Left renal cortex interstitium (tissue), 4 donors: ENCODE measurements at regions not wholly inside any gene's neighbourhood (a gene's known extent, or its start where the extent isn't known, plus 50 kb on each side); places are given as distances from the start of the nearest gene placed in this dataset.
A peak's percentile ranks its signal among the peaks of the same experiment; 100 is the strongest.

ENCODE experiments used
- DNase-seq, 4 donors: peaks; one replicate each; pipeline ENCODE4 v3.0.0-alpha.2; 2013; ENCODE audit warnings: low read depth in 4 of 4, low spot score in 2 of 4, missing footprints in 1 of 4

DNA sequence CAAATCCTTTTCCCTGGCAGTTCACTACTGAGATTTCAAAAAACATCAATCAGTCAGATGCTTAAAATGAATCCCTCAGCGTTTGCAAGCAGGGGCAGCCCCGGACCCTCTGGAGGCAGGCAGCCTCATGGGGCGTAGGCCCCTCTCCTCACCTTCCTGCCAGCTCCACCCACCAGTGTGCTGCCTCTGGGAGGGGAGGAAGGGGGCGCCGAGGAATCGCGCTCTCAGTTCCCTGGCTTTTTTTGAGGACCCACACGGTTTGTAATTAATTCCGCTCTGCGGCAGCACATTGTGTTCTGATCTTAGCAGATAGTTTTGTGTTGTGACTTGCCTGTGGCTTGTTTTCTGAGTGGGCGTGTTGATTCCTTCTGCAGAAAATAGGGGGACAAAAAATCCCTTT is 159.9 kb downstream of the KLF13 start:
- no peak for DNase-seq

DNA sequence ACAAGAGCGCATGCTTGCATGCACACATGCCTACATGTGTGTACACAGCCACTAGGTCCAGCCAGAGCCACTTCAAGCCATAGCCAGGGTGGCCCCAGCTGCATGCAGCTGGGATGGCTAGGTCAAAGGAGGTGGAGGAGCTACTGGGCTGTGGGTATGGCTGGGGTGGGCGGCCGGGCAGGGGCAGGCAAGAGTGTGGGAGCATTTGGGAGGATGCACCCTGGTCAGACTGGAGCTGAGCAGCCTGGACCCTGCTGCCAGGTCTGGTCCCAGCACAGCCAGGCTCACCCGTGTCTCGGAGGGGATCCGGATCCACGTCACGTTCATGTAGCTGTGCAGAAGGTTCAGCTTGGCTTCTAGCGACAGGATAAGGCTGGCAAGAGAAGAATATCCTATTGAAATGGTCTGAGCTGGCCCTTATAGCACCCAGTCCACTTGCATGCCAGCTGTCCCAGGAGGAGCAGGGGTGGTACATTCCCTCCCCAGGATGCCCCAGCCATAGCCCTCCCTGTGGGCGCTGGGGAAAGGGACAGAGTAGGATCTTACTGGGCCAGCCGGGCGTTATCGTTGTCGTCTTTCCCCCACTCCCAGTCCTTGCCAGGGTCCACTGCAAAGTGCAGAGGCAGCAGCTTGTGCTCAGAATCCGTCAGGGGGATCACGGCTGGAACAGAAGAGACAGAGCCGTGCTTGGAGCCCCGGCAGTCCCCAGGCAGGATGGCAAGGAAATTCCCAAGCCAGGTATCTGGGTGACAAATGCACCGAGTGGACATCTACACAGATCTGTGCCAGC is 160.5 kb downstream of the KLF13 start:
- no peak for DNase-seq

DNA sequence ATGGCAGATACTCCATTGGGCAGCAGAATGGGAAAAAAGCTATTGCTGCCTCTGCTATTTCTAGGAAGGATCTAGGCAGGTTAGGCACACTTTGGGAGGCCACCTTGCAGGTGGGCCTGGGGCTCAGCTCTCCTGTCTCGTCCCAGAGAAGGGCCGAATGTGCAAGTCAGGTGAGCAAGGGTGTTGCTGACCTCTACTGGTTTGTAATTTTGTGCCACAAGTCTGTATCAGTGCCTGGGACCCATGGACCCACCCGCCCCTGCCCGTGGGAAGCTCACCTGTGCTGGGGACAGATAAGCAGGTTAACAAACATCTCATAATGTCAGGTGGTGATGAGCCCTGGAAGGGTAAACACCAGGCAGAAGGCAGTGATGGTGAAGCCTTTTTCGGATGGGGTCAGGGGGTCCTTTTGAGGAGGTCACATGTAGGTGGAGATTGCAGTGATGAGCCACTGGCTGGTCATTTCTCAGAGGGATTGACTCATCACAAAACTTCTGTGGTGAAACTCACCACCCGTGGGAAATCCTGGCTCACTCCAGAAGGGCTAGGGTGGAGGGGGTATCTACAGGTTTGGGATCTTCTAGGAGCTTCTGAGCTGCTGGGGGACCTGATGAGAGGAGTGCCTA is 161.3 kb downstream of the KLF13 start:
- no peak for DNase-seq

DNA sequence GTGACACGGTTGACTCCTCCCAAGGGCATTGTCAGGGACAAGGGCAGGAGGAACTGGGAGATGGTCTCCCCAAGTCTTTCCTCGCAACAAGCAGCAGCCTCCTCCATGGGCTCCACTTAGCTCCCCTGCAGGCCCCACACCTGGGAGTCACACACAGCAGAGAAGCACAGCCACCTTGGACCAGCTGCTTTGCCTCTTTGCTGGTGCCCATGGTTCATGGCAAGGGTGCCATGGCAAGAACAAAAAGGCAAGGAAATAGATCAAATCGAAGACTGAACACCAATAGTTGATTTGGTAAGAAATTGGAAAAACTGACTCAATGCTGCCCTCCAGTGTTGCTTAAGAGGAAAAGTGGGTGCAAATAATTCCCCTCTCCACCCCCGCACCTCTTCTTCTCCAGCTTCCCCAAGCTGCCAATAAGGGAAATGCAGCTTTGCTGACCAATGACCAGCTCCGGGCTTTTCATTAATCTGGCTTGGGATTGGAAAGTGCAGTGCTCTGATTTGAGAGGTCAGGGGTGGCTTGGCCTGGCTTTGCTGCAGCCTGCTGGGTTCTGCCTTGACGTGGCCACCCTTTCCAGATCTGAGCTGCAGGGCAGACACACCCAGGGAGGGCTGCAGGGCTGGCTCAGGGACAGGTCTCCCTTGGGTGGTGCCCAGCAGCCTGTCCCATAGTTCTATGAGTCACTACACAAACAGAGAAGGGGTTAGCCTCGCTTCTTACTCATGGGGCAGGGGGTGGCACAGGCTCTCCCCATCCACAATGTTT is 162.0 kb downstream of the KLF13 start:
- DNase-seq: peak in 2 of 4 donors; percentile 55 to 62

DNA sequence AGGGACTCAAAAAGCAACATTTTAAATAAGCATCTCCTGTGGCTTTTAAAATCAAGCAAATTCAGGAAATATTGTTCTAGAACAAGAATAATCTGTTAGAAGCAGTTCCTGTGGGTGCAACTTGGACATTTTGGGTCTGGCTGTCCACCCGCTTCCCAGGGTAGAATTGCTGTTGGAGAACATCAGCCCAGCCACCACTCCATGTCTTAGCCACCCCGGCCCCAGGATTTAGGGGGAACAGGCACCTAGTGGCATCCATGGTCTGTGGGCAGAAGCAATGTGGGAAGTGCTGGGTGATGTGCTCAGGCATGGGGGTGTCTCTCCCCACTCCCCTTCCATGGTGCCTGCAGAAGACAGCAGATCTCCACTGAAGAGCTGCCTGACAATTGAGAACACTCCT is 162.6 kb downstream of the KLF13 start:
- DNase-seq: no peak

DNA sequence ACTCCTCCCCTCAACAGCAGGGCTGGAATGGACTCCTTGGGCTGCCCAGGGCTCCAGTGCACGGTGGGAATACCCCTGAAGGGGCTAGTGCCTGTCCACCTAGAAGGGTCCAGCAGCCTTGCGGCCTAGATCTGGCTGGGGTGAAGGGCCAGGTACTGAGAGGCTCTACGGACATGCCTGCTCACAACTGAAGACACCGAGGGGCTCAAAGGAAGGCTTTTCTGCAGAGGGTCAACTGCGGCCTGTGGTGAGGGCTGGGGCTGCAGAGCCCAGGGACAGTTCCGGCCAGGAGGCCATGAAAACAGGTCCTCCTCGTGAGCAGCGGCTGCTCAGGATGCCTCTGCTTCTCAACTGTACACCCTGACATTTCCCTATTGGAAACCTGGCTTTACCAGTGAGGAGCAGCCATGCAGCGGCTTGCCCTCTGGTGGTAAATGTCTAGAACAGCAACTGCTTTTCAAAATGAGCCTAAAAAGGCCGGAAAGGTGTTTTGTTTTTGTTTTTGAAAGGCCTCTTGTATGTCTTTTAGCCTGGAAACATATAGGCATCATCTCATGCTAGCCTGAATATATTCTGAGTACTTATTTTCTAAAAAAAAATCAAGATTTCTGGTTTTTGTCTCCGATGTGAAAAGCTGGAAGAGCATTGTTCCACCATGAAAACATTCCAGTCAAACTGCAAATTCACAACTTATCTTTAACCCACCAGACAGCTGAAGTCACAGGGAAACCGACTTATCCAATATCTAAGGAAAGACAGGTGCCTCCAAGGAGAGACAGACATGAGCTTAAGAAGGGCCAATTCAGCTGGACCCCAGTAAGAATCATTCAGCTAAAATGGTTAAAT is 163.4 kb downstream of the KLF13 start:
- DNase-seq: no peak

DNA sequence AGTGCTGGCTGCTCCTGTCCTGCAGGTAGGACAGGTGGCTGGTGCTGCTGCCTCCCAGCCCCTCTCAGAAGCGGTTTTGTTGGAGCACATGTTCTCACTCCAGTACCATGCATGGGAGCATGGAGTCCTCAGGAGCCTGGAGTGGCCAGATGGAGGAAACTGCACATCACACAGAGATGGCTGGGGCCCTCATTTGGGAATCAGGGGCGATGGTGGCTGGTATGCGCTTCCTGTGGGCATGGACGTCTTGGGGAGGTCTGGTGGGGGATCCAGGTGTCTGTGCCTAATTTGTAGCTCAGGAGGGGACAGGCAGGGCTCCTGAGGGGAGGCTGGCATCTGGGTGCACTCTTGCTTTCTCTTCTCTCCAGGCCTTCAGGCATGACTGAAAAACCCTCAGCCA is 168.2 kb downstream of the KLF13 start:
- DNase-seq: no peak

DNA sequence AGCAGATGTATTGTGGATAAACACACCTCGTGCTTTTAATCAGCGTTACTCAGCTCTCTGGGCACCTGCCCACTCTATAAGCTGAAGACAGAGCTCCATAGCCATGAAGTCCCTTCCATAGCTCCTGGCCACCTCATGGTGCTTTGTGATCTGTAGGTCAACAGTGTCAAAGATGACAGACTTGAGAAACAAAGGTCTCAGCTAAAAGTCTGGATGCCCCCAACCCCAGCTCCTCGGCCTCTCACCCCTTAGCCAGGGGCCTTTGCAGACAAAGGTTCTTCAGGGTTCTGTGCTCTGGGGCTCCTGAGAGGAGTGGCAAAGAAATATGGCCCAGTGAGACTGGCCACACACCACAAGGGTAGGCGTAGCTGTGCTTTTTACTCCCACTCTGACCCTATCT is 168.6 kb downstream of the KLF13 start:
- DNase-seq: no peak

DNA sequence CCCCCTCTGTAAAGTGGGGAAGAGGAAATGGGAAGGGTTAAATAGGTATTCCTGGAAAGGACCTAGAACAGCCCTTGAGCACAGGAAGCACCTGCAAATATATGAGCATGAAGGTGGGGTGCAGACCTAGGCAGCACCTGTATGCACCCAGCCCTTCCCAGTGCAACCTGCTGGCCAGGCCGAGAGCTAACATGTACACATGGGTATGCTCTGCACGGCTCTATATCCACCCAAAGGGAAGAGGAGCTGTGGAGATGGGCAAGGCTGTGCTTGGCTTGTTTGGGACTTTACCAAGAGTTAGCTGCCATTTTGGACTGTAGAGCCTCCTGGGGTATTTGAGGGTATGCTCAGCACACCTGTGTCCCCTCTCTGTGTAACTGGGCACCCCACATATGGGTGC is 171.2 kb downstream of the KLF13 start:
- no peak for DNase-seq

DNA sequence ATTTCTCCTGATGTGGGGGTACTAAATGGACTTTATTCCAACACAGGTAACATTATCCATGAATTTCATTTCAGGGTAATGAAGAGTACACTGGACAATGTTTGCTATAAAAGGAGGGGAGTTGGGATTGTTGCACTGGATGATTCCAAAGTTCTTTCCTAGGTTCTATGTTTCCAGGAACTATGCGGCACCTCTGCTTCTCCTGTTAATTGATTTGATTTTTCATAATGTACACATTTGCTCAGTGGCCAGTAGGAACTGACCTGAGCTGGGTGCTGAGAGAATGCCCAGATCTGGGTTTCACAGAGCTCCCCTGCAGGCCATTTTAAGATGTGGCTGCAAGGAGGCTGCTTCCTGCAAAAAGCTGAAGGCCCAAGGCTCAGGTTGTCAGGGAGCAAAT is 171.7 kb downstream of the KLF13 start:
- no peak for DNase-seq

DNA sequence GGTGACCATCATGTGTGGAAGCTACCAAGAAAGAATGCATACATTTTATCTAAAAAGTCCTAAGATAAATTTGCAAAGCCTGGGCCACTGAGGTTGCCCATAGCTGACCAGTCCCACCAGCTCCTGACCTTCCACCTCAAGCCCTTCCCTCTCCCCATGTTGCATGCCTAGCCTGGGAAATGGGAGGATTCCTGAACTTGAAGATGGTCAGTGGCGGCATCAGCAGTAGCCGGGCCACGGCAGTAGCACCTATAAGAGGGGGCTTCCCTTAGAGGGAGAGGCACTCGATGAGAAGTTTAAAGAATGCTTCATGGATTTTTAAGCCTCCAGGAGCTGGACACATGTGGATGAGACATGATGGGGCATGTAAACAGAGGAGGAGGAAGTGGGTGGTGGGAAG is 172.1 kb downstream of the KLF13 start:
- no peak for DNase-seq

DNA sequence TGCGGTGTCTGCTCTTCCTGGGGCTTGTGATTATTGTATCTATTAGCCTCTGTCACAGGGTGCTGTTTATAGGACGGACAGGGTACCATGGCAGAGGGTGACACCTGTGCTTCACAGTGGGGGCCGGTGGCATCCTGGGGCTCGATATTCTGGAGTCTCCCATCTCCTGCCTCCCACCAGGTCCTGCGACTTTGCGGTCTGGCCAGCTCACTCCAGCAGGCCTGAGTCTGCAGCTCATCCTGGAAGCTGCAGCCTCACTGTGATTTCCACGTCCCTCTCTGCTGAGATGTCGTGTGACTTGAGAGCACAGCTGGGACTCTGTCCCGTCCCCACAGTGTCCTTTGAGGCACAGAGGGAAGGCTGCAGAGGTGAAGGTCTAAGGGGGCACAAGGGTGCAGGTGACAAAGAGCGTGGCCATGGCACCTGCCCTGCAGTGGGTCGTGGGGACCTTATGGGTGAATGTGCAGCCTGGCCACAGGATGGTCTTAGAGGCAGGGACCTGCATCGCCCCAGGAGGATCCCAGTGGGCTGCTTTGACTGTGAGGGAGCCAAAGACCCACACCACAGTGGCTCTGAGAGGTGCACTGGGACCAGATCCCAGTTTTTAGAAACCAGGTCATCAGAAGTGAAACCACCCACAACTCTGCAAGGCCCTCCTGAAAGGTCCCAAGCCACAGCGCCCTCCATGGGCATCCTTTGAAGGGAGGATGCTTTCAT is 172.8 kb downstream of the KLF13 start:
- no peak for DNase-seq

DNA sequence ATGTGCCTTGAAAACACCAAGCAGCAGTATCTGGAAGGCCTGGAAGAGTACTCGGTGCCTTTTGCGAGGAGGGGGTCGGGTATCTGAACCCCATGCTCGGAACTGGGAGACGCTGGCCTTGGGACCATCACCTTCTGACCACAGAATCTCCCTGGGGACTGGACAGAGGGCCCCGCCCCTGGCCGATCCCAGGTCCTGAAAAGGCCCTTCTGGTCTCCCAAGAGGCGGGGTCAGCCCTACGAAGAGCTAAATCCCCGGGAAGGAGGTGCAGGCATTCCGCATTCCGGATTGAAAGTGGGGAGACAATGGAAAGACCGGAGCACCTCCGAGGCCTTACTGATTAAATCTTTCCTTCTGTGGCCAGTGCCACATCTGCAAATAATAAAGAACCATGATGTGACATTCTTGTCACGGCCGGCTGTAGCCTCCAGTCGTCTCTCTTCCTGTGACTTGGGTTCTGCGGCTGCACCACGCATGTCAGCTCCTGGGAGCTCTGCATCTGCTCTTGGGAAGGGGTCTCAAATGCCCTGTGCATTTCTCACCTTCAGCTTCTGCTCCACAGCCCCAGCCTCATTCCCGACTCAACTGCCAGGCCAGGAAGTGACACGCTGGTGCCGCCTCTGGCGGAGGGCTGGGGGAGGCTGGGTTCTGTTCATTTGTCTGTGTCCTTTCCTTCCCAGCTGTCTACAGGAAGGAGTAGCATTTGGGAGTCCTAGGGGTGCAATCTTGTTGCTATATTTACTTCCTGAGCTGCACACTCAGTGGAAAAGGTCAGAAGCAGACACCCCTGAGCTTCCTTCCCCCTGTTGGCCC is 173.5 kb downstream of the KLF13 start:
- DNase-seq: no peak

DNA sequence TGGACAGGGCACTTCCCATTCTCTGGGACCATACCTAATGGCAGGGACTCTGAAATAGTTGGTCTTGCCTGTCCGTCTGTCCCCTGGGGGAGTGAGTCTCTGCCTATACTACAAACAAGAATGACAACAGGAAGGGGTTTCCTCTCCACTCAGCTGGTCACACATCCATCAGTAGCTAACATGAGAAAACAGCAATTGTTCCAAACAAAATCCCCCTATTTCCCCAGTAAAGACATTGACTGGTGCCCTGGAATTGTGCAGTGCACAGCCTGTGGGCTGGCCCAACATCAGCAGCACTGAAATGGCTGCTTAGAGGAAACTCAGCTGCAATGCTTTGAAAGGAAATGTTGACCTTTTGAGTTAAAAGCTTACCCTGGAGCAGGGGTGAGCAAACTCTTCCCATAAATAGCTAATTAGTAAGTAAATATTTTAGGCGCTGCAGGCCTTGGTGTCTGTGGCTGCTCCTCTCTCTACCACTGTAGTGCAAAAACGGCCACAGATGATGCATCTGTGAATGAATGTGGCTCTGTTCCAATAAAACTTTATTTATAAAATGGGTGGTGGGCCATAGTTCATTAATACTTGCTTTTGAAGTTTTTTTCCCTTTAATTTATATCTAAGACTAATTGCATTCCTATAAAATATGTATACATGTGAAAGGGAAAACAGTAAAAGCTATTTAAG is 174.3 kb downstream of the KLF13 start:
- DNase-seq: no peak

DNA sequence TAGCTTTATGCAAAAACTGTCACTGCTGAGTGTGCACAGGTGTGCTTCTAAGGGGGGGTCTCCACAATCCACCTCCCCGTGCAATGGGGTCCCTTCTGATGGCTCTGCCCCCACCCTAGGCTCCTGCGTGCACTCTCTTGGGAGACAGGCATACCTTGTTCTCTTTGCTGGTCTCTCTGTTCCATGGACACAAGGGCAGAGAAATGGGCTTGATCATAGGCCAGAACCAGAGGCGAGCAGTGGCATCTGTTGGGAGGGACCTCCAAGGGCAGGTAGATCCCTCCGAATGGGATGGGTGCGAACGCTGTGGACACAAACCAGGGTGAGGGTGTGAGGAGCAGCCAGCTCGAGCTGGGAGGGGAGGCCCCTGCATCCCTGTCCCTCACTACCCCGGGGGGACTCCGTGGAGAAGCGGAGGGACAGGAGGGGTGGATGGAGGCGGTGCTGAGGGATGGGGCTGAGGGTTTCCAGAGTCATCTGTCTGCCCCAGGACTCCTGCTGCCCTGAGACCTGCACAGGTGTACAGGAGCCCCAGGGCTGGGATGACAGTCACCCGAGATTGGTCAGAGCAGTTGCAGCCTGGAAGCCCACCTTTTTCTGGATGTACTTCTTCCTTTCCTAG is 175.0 kb downstream of the KLF13 start:
- DNase-seq: no peak

DNA sequence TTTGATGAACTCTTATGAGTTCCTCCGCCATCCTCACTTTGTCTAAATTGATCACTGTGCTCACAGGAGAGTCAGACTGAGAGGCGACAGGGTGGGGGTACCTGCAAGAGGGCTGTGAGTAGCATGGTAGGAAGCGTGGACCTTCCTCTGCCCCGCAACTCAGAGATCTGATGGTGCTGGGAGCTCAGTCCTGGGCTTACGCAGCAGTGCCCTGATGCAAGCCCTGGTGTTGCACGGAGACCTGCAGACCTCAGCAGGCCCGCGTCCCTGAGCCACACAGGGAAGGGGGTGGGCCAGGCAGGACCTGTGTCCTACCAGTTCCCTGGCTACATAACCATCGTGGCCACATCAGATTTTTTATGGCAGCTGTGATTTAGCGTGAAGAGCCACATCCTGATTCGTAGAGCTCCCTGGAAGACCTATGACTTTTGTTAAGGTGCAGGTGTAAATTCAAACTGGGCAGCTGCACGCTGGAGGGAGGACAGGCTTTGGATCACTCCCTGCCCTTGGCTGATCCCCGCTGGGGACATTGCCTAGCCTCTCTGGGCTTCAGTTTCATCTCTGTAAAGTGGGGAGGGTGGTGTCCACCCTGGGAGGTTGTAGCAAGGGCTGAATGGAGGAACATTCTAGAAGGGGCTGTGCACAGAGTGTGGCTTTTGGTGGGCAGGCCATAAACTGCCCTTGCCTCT is 176.1 kb downstream of the KLF13 start:
- no peak for DNase-seq

DNA sequence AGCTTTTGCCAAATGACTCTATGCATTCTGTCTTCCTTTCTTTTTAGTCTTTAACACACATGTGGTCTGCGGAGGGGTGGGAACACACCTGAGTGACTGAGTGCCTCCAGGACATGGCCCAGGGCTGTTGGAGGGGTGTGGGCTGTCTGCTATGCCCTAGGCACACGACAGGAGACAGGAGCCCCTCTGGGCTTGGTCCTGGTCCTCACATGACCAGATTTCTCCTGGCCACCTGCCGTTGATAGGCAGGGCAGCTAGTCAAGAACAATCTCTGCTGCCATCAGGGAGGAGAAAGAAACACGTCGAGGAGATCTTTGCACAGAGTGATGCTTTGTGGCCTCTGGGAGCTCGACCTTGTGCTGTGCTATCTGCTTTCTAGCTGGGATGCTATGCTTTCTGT is 176.6 kb downstream of the KLF13 start:
- no peak for DNase-seq
